HepG2 (cell line): ENCODE measurements at regions not wholly inside any gene's neighbourhood (a gene's known extent, or its start where the extent isn't known, plus 50 kb on each side); places are given as distances from the start of the nearest gene placed in this dataset.

Source experiments
- FOXJ3 ChIP-seq: sonication (generic); formaldehyde crosslinking; IDR thresholded peaks from 2 replicates; pipeline ENCODE4 v1.4.0; 2020; ENCODE audit warnings: missing genetic modification reagents, mild to moderate bottlenecking, borderline replicate concordance
- GLI4 ChIP-seq: sonication (generic); formaldehyde crosslinking; IDR thresholded peaks from 2 replicates; pipeline ENCODE4 v1.5.1; 2020; ENCODE audit warnings: missing genetic modification reagents, mild to moderate bottlenecking, moderate library complexity, borderline replicate concordance
- KDM5B ChIP-seq: sonication (generic); formaldehyde crosslinking; IDR thresholded peaks from 2 replicates; pipeline ENCODE4 v1.4.0; 2020; ENCODE audit warnings: missing genetic modification reagents, mild to moderate bottlenecking, borderline replicate concordance
- KDM6A ChIP-seq: IDR thresholded peaks from 2 replicates; pipeline ENCODE4 v1.6.1; 2016; ENCODE audit warnings: low read depth
- KLF15 ChIP-seq: sonication (generic); formaldehyde crosslinking; IDR thresholded peaks from 2 replicates; pipeline ENCODE4 v1.8.1; 2023; ENCODE audit warnings: borderline replicate concordance, mild to moderate bottlenecking, inconsistent platforms, missing genetic modification reagents, mixed read lengths
- PAWR ChIP-seq: sonication (generic); formaldehyde crosslinking; IDR thresholded peaks from 2 replicates; pipeline ENCODE4 v1.4.0; 2020; ENCODE audit warnings: missing genetic modification reagents, mild to moderate bottlenecking, borderline replicate concordance
- REL ChIP-seq: sonication (generic); formaldehyde crosslinking; conservative IDR thresholded peaks from 2 replicates; pipeline ENCODE4 v1.8.0; 2022; ENCODE audit warnings: mild to moderate bottlenecking, missing genetic modification reagents, moderate library complexity
- RNF2 ChIP-seq: fragments of 450-650 bp; conservative IDR thresholded peaks from 2 replicates; pipeline ENCODE4 v1.6.1; 2016; ENCODE audit warnings: low read depth
- SKI ChIP-seq: fragments of 450-650 bp; IDR thresholded peaks from one replicate; pipeline ENCODE4 v1.6.1; 2018; ENCODE audit warnings: mild to moderate bottlenecking; ENCODE audit not compliant: partially characterized antibody
- TAF1 ChIP-seq: sonication (generic); formaldehyde crosslinking; IDR thresholded peaks from 2 replicates; pipeline ENCODE4 v1.4.0; 2020; ENCODE audit warnings: missing genetic modification reagents
- ZNF234 ChIP-seq: sonication (generic); formaldehyde crosslinking; conservative IDR thresholded peaks from 2 replicates; pipeline ENCODE4 v1.5.1; 2020; ENCODE audit warnings: mild to moderate bottlenecking, missing genetic modification reagents
- ZNF282 ChIP-seq: fragments of 450-650 bp; IDR thresholded peaks from 2 replicates; pipeline ENCODE4 v1.6.1; 2018; ENCODE audit not compliant: partially characterized antibody
- ZNF383 ChIP-seq: sonication (generic); formaldehyde crosslinking; IDR thresholded peaks from 2 replicates; pipeline ENCODE4 v1.4.0; 2020; ENCODE audit warnings: missing genetic modification reagents, mild to moderate bottlenecking, borderline replicate concordance
- ZNF549 ChIP-seq: sonication (generic); formaldehyde crosslinking; IDR thresholded peaks from 2 replicates; pipeline ENCODE4 v1.5.0; 2020; ENCODE audit warnings: missing genetic modification reagents
- ZNF577 ChIP-seq: sonication (generic); formaldehyde crosslinking; IDR thresholded peaks from 2 replicates; pipeline ENCODE4 v1.4.0; 2020; ENCODE audit warnings: mild to moderate bottlenecking, low read depth, missing genetic modification reagents, borderline replicate concordance
- ZNF652 ChIP-seq: IDR thresholded peaks from 2 replicates; pipeline ENCODE4 v1.6.1; 2016; ENCODE audit warnings: low read depth, borderline replicate concordance
- ZNF678 ChIP-seq: sonication (generic); formaldehyde crosslinking; IDR thresholded peaks from 2 replicates; pipeline ENCODE4 v1.4.0; 2020; ENCODE audit warnings: mild to moderate bottlenecking, missing genetic modification reagents
- TF ChIP-seq, protein P1 (sequence below): sonication (generic); formaldehyde crosslinking; IDR thresholded peaks from 2 replicates; pipeline ENCODE4 v1.4.0; 2020; ENCODE audit warnings: missing genetic modification reagents, borderline replicate concordance
- TF ChIP-seq, protein P2 (sequence below): sonication (generic); formaldehyde crosslinking; IDR thresholded peaks from 2 replicates; pipeline ENCODE4 v1.4.0; 2020; ENCODE audit warnings: mild to moderate bottlenecking, missing genetic modification reagents
- TF ChIP-seq, protein P3 (sequence below): sonication (generic); formaldehyde crosslinking; IDR thresholded peaks from 2 replicates; pipeline ENCODE4 v1.4.0; 2020; ENCODE audit warnings: missing genetic modification reagents
- TF ChIP-seq, protein P4 (sequence below): sonication (generic); formaldehyde crosslinking; IDR thresholded peaks from 2 replicates; pipeline ENCODE4 v1.8.1; 2023; ENCODE audit warnings: mild to moderate bottlenecking, missing genetic modification reagents
- TF ChIP-seq, protein P5 (sequence below): IDR thresholded peaks from 2 replicates; pipeline ENCODE4 v1.6.1; 2016; ENCODE audit warnings: mild to moderate bottlenecking

DNA sequence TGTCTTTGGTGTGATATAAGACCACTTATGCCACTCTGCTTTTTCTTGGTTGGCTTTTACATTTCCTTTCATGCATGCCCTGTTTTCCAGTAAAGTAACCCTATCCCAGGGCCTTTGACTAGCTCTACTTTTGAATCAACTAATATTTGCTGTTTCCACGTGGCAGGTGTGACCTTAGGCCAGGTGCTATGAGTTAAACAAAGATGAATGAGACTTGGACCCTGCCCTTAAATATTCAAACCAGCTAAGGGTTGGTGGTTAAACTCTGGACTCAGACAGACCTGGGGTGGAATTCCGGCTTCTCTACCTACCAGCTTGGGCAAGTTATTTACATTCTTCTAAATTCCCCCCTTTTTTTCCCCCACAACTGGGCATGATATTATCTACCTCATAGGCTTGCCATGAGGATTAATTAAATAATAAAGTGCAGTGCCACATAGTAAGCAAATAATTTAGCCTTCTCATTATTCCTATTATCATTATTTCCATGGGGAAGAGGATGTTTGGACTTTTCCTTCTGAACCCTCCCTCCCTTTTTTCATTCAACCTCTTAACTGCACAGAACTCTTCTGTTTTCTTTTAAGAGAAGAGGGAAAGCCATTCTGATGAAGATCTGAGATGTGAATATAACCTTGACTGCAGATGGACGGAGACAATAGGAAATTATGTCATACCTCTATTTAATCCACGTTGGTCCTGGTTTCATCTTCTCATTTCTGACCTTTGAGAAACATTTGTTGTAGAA lies 143.6 kb upstream of the TNFAIP3 start (continued):
- TF ChIP-seq ZNF383 (CRISPR knock-in tag): peak; percentile 87; the same call in 1 of the 2 replicates
- TF ChIP-seq ZNF282: no peak
- TF ChIP-seq ZNF234: no peak
- TF ChIP-seq KDM5B: no peak
- no peak for TF ChIP-seq KLF15 (CRISPR knock-in tag)
- TF ChIP-seq, protein P1, sequence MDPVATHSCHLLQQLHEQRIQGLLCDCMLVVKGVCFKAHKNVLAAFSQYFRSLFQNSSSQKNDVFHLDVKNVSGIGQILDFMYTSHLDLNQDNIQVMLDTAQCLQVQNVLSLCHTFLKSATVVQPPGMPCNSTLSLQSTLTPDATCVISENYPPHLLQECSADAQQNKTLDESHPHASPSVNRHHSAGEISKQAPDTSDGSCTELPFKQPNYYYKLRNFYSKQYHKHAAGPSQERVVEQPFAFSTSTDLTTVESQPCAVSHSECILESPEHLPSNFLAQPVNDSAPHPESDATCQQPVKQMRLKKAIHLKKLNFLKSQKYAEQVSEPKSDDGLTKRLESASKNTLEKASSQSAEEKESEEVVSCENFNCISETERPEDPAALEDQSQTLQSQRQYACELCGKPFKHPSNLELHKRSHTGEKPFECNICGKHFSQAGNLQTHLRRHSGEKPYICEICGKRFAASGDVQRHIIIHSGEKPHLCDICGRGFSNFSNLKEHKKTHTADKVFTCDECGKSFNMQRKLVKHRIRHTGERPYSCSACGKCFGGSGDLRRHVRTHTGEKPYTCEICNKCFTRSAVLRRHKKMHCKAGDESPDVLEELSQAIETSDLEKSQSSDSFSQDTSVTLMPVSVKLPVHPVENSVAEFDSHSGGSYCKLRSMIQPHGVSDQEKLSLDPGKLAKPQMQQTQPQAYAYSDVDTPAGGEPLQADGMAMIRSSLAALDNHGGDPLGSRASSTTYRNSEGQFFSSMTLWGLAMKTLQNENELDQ (CRISPR knock-in tag): no peak
- TF ChIP-seq, protein P2, sequence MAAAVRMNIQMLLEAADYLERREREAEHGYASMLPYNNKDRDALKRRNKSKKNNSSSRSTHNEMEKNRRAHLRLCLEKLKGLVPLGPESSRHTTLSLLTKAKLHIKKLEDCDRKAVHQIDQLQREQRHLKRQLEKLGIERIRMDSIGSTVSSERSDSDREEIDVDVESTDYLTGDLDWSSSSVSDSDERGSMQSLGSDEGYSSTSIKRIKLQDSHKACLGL (CRISPR knock-in tag): no peak
- TF ChIP-seq ZNF549: no peak
- no peak; the same call in 1 of the 2 replicates for TF ChIP-seq REL (CRISPR knock-in tag)
- TF ChIP-seq RNF2: peak; percentile 84; the same call in 1 of the 2 replicates
- no peak for TF ChIP-seq PAWR (CRISPR knock-in tag)
- TF ChIP-seq, protein P3, sequence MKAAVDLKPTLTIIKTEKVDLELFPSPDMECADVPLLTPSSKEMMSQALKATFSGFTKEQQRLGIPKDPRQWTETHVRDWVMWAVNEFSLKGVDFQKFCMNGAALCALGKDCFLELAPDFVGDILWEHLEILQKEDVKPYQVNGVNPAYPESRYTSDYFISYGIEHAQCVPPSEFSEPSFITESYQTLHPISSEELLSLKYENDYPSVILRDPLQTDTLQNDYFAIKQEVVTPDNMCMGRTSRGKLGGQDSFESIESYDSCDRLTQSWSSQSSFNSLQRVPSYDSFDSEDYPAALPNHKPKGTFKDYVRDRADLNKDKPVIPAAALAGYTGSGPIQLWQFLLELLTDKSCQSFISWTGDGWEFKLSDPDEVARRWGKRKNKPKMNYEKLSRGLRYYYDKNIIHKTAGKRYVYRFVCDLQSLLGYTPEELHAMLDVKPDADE: peak; percentile 10; the same call in 1 of the 2 replicates
- TF ChIP-seq ZNF678 (CRISPR knock-in tag): 0 out of 2 replicates have a peak, but pooled peaks have one; percentile 25
- peak; percentile 66; the same call in 1 of the 2 replicates for TF ChIP-seq ZNF577 (CRISPR knock-in tag)
- TF ChIP-seq, protein P4, sequence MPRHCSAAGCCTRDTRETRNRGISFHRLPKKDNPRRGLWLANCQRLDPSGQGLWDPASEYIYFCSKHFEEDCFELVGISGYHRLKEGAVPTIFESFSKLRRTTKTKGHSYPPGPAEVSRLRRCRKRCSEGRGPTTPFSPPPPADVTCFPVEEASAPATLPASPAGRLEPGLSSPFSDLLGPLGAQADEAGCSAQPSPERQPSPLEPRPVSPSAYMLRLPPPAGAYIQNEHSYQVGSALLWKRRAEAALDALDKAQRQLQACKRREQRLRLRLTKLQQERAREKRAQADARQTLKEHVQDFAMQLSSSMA (CRISPR knock-in tag): no peak
- peak; percentile 89 for TF ChIP-seq KDM6A (CRISPR knock-in tag)
- peak; percentile 85 for TF ChIP-seq SKI
- TF ChIP-seq ZNF652 (CRISPR knock-in tag): peak; percentile 85
- TF ChIP-seq GLI4 (CRISPR knock-in tag): no peak
- TF ChIP-seq TAF1: peak; percentile 16; the same call in 1 of the 2 replicates
- TF ChIP-seq FOXJ3: peak; percentile 95
- TF ChIP-seq, protein P5, sequence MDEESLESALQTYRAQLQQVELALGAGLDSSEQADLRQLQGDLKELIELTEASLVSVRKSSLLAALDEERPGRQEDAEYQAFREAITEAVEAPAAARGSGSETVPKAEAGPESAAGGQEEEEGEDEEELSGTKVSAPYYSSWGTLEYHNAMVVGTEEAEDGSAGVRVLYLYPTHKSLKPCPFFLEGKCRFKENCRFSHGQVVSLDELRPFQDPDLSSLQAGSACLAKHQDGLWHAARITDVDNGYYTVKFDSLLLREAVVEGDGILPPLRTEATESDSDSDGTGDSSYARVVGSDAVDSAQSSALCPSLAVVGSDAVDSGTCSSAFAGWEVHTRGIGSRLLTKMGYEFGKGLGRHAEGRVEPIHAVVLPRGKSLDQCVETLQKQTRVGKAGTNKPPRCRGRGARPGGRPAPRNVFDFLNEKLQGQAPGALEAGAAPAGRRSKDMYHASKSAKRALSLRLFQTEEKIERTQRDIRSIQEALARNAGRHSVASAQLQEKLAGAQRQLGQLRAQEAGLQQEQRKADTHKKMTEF (CRISPR knock-in tag): peak; percentile 88
